ENCODE measurements at regions not wholly inside any gene's neighbourhood (a gene's known extent, or its start where the extent isn't known, plus 50 kb on each side); places are given as distances from the start of the nearest gene placed in this dataset.
"Not testable (repeated sequence)": the region's sequence is repeated elsewhere in the genome, so short reads cannot be mapped to it uniquely, and the experiment has no call there.

GRCh38 chr3:78108269-78108961 is 1068.5 kb downstream of the ROBO2 start:
- H3K4me1 Mint-ChIP-seq (ENCODE audit: low read depth); H3K27ac Mint-ChIP-seq; DNase-seq; ATAC-seq; POLR2A ChIA-PET; H3K4me3 Mint-ChIP-seq; CTCF ChIA-PET; H3K36me3 Mint-ChIP-seq (ENCODE audit: low read depth); H3K27me3 Mint-ChIP-seq (ENCODE audit: low read depth): not testable (repeated sequence)
- peaks cover 17% of the 10 kb centered on the region for H3K9me3 Mint-ChIP-seq (ENCODE audit: insufficient read depth)

- Mint-ChIP-seq H3K27me3 (ENCODE audit: low read depth) (no peaks in the 10 kb centered on the region), H3K4me1 (ENCODE audit: low read depth) (no peaks in the 10 kb centered on the region), H3K36me3 (ENCODE audit: low read depth) (no peaks in the 10 kb centered on the region), H3K4me3 (no peak overlapping the region), H3K27ac (no peak overlapping the region), H3K9me3 (ENCODE audit: insufficient read depth) (peaks cover 9% of the 10 kb centered on the region)
- CTCF ChIA-PET, result no interaction called here
- POLR2A ChIA-PET, result no interaction called here
- ATAC-seq (no peak), DNase-seq (no peak)
These were observed 1072.6 kb downstream of the ROBO2 start for GRCh38 chr3:78112291-78113010.

GRCh38 chr3:78115983-78116382 is 1076.1 kb downstream of the ROBO2 start:
- Mint-ChIP-seq H3K36me3 (ENCODE audit: low read depth) (no peaks in the 10 kb centered on the region), H3K9me3 (ENCODE audit: insufficient read depth) (peaks cover 7% of the 10 kb centered on the region), H3K4me1 (ENCODE audit: low read depth) (no peaks in the 10 kb centered on the region), H3K27ac (no peak overlapping the region), H3K27me3 (ENCODE audit: low read depth) (no peaks in the 10 kb centered on the region), H3K4me3 (no peak overlapping the region)
- no peak for ATAC-seq
- DNase-seq, result no peak
- ChIA-PET POLR2A (no interaction called here), CTCF (no interaction called here)

GRCh38 chr3:78116874-78117273 is 1077.0 kb downstream of the ROBO2 start:
- Mint-ChIP-seq H3K4me3 (no peak overlapping the region), H3K27me3 (ENCODE audit: low read depth) (no peaks in the 10 kb centered on the region), H3K9me3 (ENCODE audit: insufficient read depth) (peaks cover 3% of the 10 kb centered on the region), H3K27ac (no peak overlapping the region), H3K4me1 (ENCODE audit: low read depth) (no peaks in the 10 kb centered on the region), H3K36me3 (ENCODE audit: low read depth) (no peaks in the 10 kb centered on the region)
- ChIA-PET POLR2A (no interaction called here), CTCF (no interaction called here)
- no peak for ATAC-seq
- DNase-seq, result no peak

GRCh38 chr3:78123058-78123457 is 1083.2 kb downstream of the ROBO2 start:
- Mint-ChIP-seq H3K9me3 (ENCODE audit: insufficient read depth) (peaks cover 3% of the 10 kb centered on the region), H3K4me1 (ENCODE audit: low read depth) (no peaks in the 10 kb centered on the region), H3K27ac (no peak overlapping the region), H3K36me3 (ENCODE audit: low read depth) (no peaks in the 10 kb centered on the region), H3K27me3 (ENCODE audit: low read depth) (no peaks in the 10 kb centered on the region), H3K4me3 (no peak overlapping the region)
- POLR2A ChIA-PET, result no interaction called here
- ATAC-seq (no peak), DNase-seq (no peak)
- CTCF ChIA-PET, result no interaction called here

GRCh38 chr3:78129707-78130106 is 1089.8 kb downstream of the ROBO2 start:
- Mint-ChIP-seq H3K4me1 (ENCODE audit: low read depth) (no peaks in the 10 kb centered on the region), H3K9me3 (ENCODE audit: insufficient read depth) (peaks cover 4% of the 10 kb centered on the region), H3K36me3 (ENCODE audit: low read depth) (no peaks in the 10 kb centered on the region), H3K27me3 (ENCODE audit: low read depth) (no peaks in the 10 kb centered on the region), H3K4me3 (no peak overlapping the region), H3K27ac (no peak overlapping the region)
- no peak for DNase-seq
- ATAC-seq, result no peak
- POLR2A ChIA-PET, result no interaction called here
- CTCF ChIA-PET, result no interaction called here

GRCh38 chr3:78130741-78131290 is 1090.9 kb downstream of the ROBO2 start:
- POLR2A ChIA-PET, result no interaction called here
- no peaks in the 10 kb centered on the region for H3K27me3 Mint-ChIP-seq (ENCODE audit: low read depth)
- DNase-seq (no peak), ATAC-seq (no peak)
- H3K36me3 Mint-ChIP-seq (ENCODE audit: low read depth), result no peaks in the 10 kb centered on the region
- no peaks in the 10 kb centered on the region for H3K4me1 Mint-ChIP-seq (ENCODE audit: low read depth)
- H3K9me3 Mint-ChIP-seq (ENCODE audit: insufficient read depth), result peaks cover 4% of the 10 kb centered on the region
- CTCF ChIA-PET, result no interaction called here
- H3K4me3 Mint-ChIP-seq, result no peak overlapping the region
- no peak overlapping the region for H3K27ac Mint-ChIP-seq

- Mint-ChIP-seq H3K27me3 (ENCODE audit: low read depth) (no peaks in the 10 kb centered on the region), H3K9me3 (ENCODE audit: insufficient read depth) (peaks cover 11% of the 10 kb centered on the region), H3K4me1 (ENCODE audit: low read depth) (no peaks in the 10 kb centered on the region), H3K36me3 (ENCODE audit: low read depth) (no peaks in the 10 kb centered on the region), H3K27ac (no peak overlapping the region), H3K4me3 (no peak overlapping the region)
- ATAC-seq, result no peak
- no peak for DNase-seq
- POLR2A ChIA-PET, result no interaction called here
- CTCF ChIA-PET, result no interaction called here
These were observed 1094.6 kb downstream of the ROBO2 start for GRCh38 chr3:78134496-78134895.

GRCh38 chr3:78139166-78139565 is 1099.3 kb downstream of the ROBO2 start:
- Mint-ChIP-seq H3K36me3 (ENCODE audit: low read depth) (no peaks in the 10 kb centered on the region), H3K27me3 (ENCODE audit: low read depth) (no peaks in the 10 kb centered on the region), H3K27ac (no peak overlapping the region), H3K4me1 (ENCODE audit: low read depth) (no peaks in the 10 kb centered on the region), H3K4me3 (no peak overlapping the region), H3K9me3 (ENCODE audit: insufficient read depth) (peaks cover 8% of the 10 kb centered on the region)
- no peak for DNase-seq
- ChIA-PET POLR2A (no interaction called here), CTCF (no interaction called here)
- ATAC-seq, result no peak

- Mint-ChIP-seq H3K4me1 (ENCODE audit: low read depth) (no peaks in the 10 kb centered on the region), H3K27ac (no peak overlapping the region), H3K27me3 (ENCODE audit: low read depth) (no peaks in the 10 kb centered on the region), H3K9me3 (ENCODE audit: insufficient read depth) (peaks cover 8% of the 10 kb centered on the region), H3K4me3 (no peak overlapping the region), H3K36me3 (ENCODE audit: low read depth) (no peaks in the 10 kb centered on the region)
- no peak for DNase-seq
- ChIA-PET CTCF (no interaction called here), POLR2A (no interaction called here)
- no peak for ATAC-seq
These were observed 1100.4 kb downstream of the ROBO2 start for GRCh38 chr3:78140274-78140673.

GRCh38 chr3:78140866-78141265 is 1101.0 kb downstream of the ROBO2 start:
- H3K27ac Mint-ChIP-seq, result no peak overlapping the region
- no peaks in the 10 kb centered on the region for H3K36me3 Mint-ChIP-seq (ENCODE audit: low read depth)
- CTCF ChIA-PET, result no interaction called here
- H3K9me3 Mint-ChIP-seq (ENCODE audit: insufficient read depth), result peaks cover 8% of the 10 kb centered on the region
- no peaks in the 10 kb centered on the region for H3K4me1 Mint-ChIP-seq (ENCODE audit: low read depth)
- ATAC-seq (no peak), DNase-seq (no peak)
- no peak overlapping the region for H3K4me3 Mint-ChIP-seq
- H3K27me3 Mint-ChIP-seq (ENCODE audit: low read depth), result no peaks in the 10 kb centered on the region
- POLR2A ChIA-PET, result no interaction called here

GRCh38 chr3:78141269-78141668 is 1101.4 kb downstream of the ROBO2 start:
- ATAC-seq (no peak), DNase-seq (no peak)
- Mint-ChIP-seq H3K4me1 (ENCODE audit: low read depth) (no peaks in the 10 kb centered on the region), H3K36me3 (ENCODE audit: low read depth) (no peaks in the 10 kb centered on the region), H3K27me3 (ENCODE audit: low read depth) (no peaks in the 10 kb centered on the region), H3K9me3 (ENCODE audit: insufficient read depth) (peaks cover 8% of the 10 kb centered on the region), H3K27ac (no peak overlapping the region), H3K4me3 (no peak overlapping the region)
- POLR2A ChIA-PET, result no interaction called here
- CTCF ChIA-PET, result no interaction called here

GRCh38 chr3:78143000-78143399 is 1103.1 kb downstream of the ROBO2 start:
- CTCF ChIA-PET, result no interaction called here
- Mint-ChIP-seq H3K9me3 (ENCODE audit: insufficient read depth) (no peaks in the 10 kb centered on the region), H3K36me3 (ENCODE audit: low read depth) (no peaks in the 10 kb centered on the region)

More at GRCh38 chr3:78143000-78143399, 1103.1 kb downstream of the ROBO2 start:
- Mint-ChIP-seq H3K27me3 (ENCODE audit: low read depth) (no peaks in the 10 kb centered on the region), H3K27ac (no peak overlapping the region), H3K4me1 (ENCODE audit: low read depth) (no peaks in the 10 kb centered on the region), H3K4me3 (no peak overlapping the region)
- DNase-seq, result no peak
- POLR2A ChIA-PET, result no interaction called here
- no peak for ATAC-seq

Data from activated CD8-positive, alpha-beta T cell treated with anti-CD3 and anti-CD28 coated beads, Interleukin-2, amount 10 ng/mL, durations not matched to agents 7 days and 5 days (primary cell).